ENCODE measurements at regions not wholly inside any gene's neighbourhood (a gene's known extent, or its start where the extent isn't known, plus 50 kb on each side); places are given as distances from the start of the nearest gene placed in this dataset.

- TF ChIP-seq CTCF (IDR thresholded peaks at IDR 0.05) = no peak
- TF ChIP-seq POLR2A (IDR thresholded peaks at IDR 0.05) = no peak
Observed at GRCh38 chr7:82616059-82616728, 172.6 kb upstream of the CACNA2D1 start.
